OCI-LY7 (cell line): ENCODE measurements at regions not wholly inside any gene's neighbourhood (a gene's known extent, or its start where the extent isn't known, plus 50 kb on each side); places are given as distances from the start of the nearest gene placed in this dataset.

Source experiments
- BruUV-seq: library from RNA; stranded (reverse); fragments of 400-500 nt; replicated peaks from 2 replicates; lab custom pipeline; 2021; lab: Mats Ljungman, UMichigan
- CTCF ChIA-PET: fragments of 300-600 bp; sonication (Branson Sonifier 250); formaldehyde crosslinking; loops from one replicate; lab custom pipeline; 2022; ENCODE audit warnings: antibody characterized with exemption; ENCODE audit not compliant: unreplicated experiment; lab: Charles Lee
- POLR2A ChIA-PET: fragments of 300-600 bp; sonication (Branson Sonifier 250); formaldehyde crosslinking; loops from one replicate; lab custom pipeline; 2022; ENCODE audit warnings: antibody characterized with exemption; lab: Charles Lee
- DNase-seq: peaks from one replicate; pipeline ENCODE4 v3.0.0-alpha.2; 2015; ENCODE audit warnings: low spot score
- H2AFZ ChIP-seq: fragments of 200-600 bp; sonication (generic), shearing (Covaris generic); 2 replicates; pipeline ENCODE4 v1.6.1; 2014; ENCODE audit warnings: mild to moderate bottlenecking, antibody characterized with exemption, low read length, moderate library complexity
- H3K27ac ChIP-seq: fragments of 200-600 bp; sonication (generic); 2 replicates; pipeline ENCODE4 v1.5.1; 2014; ENCODE audit warnings: mixed run types, low read depth, mild to moderate bottlenecking, moderate library complexity, low read length, inconsistent platforms; ENCODE audit not compliant: poor library complexity, severe bottlenecking
- H3K36me3 ChIP-seq: fragments of 200-600 bp; sonication (generic); 2 replicates; pipeline ENCODE4 v1.6.1; 2014; ENCODE audit warnings: mild to moderate bottlenecking, antibody characterized with exemption, low read length, moderate library complexity, mixed read lengths; ENCODE audit not compliant: insufficient read depth
- H3K4me1 ChIP-seq: fragments of 200-600 bp; sonication (generic); 2 replicates; pipeline ENCODE4 v1.5.1; 2014; ENCODE audit warnings: mild to moderate bottlenecking, low read length; ENCODE audit not compliant: insufficient read depth, poor library complexity, severe bottlenecking
- H3K4me2 ChIP-seq: fragments of 200-600 bp; sonication (generic); 2 replicates; pipeline ENCODE4 v1.6.1; 2014; ENCODE audit warnings: mild to moderate bottlenecking, low read length
- H3K4me3 ChIP-seq: fragments of 200-600 bp; sonication (generic); 2 replicates; pipeline ENCODE4 v1.5.1; 2014; ENCODE audit warnings: mild to moderate bottlenecking, low read depth, low read length; ENCODE audit not compliant: poor library complexity, severe bottlenecking
- H3K79me2 ChIP-seq: fragments of 200-600 bp; sonication (generic); 2 replicates; pipeline ENCODE4 v1.6.1; 2016; ENCODE audit warnings: low read depth, mild to moderate bottlenecking, low read length, moderate library complexity, mixed read lengths; ENCODE audit not compliant: insufficient read depth
- H3K9me2 ChIP-seq: fragments of 200-600 bp; sonication (generic); 2 replicates; pipeline ENCODE4 v1.6.1; 2016; ENCODE audit warnings: mild to moderate bottlenecking, low read length, mixed read lengths; ENCODE audit not compliant: insufficient read depth
- H3K9me3 ChIP-seq: fragments of 200-600 bp; sonication (generic); 2 replicates; pipeline ENCODE4 v1.6.1; 2014; ENCODE audit warnings: mild to moderate bottlenecking, mixed run types, low read length, mixed read lengths
- H4K20me1 ChIP-seq: fragments of 200-600 bp; sonication (generic); 2 replicates; pipeline ENCODE4 v1.6.1; 2014; ENCODE audit warnings: mild to moderate bottlenecking, antibody characterized with exemption, low read length, moderate library complexity, mixed read lengths; ENCODE audit not compliant: insufficient read depth
- EZH2phosphoT487 ChIP-seq: fragments of 200-600 bp; sonication (generic); IDR thresholded peaks from 2 replicates; pipeline ENCODE4 v1.6.1; 2018; ENCODE audit warnings: low read depth, borderline replicate concordance, mild to moderate bottlenecking, mixed run types, antibody characterized with exemption, low read length, moderate library complexity, mixed read lengths
- intact Hi-C: fragments of 100-400 bp; cut with micrococcal nuclease; formaldehyde crosslinking; loops from one replicate; pipeline ENCODE4 v1.10.0; 2022; ENCODE audit not compliant: unreplicated experiment
- TF ChIP-seq, protein P1 (sequence below): fragments of 200-600 bp; sonication (generic); conservative IDR thresholded peaks from 2 replicates; pipeline ENCODE4 v1.5.1; 2014; ENCODE audit warnings: mild to moderate bottlenecking, antibody characterized with exemption, low read length, moderate library complexity, mixed read lengths

GRCh38 chr12:124620606-124621295 lies 53.3 kb upstream of the NCOR2 start:
- H3K79me2 ChIP-seq = no peaks in the 10 kb centered on the region
- no peaks in the 10 kb centered on the region for H3K4me1 ChIP-seq
- no peaks in the 10 kb centered on the region for H3K36me3 ChIP-seq
- H3K9me2 ChIP-seq = no peaks in the 10 kb centered on the region
- no peaks in the 10 kb centered on the region for H4K20me1 ChIP-seq
- no peak overlapping the region for H3K4me2 ChIP-seq
- TF ChIP-seq, protein P1, sequence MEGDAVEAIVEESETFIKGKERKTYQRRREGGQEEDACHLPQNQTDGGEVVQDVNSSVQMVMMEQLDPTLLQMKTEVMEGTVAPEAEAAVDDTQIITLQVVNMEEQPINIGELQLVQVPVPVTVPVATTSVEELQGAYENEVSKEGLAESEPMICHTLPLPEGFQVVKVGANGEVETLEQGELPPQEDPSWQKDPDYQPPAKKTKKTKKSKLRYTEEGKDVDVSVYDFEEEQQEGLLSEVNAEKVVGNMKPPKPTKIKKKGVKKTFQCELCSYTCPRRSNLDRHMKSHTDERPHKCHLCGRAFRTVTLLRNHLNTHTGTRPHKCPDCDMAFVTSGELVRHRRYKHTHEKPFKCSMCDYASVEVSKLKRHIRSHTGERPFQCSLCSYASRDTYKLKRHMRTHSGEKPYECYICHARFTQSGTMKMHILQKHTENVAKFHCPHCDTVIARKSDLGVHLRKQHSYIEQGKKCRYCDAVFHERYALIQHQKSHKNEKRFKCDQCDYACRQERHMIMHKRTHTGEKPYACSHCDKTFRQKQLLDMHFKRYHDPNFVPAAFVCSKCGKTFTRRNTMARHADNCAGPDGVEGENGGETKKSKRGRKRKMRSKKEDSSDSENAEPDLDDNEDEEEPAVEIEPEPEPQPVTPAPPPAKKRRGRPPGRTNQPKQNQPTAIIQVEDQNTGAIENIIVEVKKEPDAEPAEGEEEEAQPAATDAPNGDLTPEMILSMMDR = no peak
- ChIA-PET CTCF (no interaction called here), POLR2A (no interaction called here)
- intact Hi-C loops = no loop called here
- no peaks in the 10 kb centered on the region for H3K9me3 ChIP-seq
- H3K4me3 ChIP-seq = no peak overlapping the region
- no peak for DNase-seq
- BruUV-seq = no TSS peak
- no peak overlapping the region for H2AFZ ChIP-seq
- H3K27ac ChIP-seq = no peak overlapping the region

DNA sequence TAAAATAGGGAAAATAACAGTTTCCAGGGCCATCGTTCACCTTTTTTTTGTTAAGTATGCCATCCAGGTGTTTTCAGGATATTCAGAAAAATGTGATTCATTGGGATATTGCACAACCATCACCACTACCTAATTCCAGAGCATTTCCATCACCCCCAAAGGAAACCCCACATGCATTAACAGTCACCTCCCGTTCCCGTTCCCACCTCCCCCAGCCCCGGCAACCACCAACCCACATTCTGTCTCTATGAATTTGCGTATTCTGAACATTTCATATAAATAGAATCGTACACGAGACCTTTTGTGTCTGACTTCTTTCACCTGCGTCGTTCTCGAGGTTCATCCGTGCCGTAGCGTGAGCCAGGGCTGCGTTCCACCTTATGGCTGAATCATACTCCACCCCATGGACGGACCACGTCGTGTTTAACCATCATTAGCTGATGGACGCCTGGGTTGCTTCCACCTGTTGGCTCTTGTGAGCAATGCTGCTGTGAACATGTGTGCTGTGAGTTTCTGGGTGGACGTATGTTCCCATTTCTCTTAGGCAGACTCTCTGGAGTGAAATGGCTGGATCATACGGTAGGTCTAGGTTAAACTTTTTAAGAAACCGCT lies 51.0 kb upstream of the NCOR2 start:
- intact Hi-C loops = no loop called here
- BruUV-seq = no TSS peak
- POLR2A ChIA-PET = no interaction called here
- DNase-seq = no peak
- no peak overlapping the region for H3K4me2 ChIP-seq
- H2AFZ ChIP-seq = no peak overlapping the region
- H3K36me3 ChIP-seq = no peaks in the 10 kb centered on the region
- no peak overlapping the region for H3K27ac ChIP-seq
- TF ChIP-seq EZH2phosphoT487 = no peak
- TF ChIP-seq, protein P1 = no peak
- H3K4me1 ChIP-seq = no peaks in the 10 kb centered on the region
- no peaks in the 10 kb centered on the region for H4K20me1 ChIP-seq
- no peaks in the 10 kb centered on the region for H3K9me3 ChIP-seq
- CTCF ChIA-PET = no interaction called here
- H3K79me2 ChIP-seq = no peaks in the 10 kb centered on the region
- H3K9me2 ChIP-seq = no peaks in the 10 kb centered on the region
- no peak overlapping the region for H3K4me3 ChIP-seq

DNA sequence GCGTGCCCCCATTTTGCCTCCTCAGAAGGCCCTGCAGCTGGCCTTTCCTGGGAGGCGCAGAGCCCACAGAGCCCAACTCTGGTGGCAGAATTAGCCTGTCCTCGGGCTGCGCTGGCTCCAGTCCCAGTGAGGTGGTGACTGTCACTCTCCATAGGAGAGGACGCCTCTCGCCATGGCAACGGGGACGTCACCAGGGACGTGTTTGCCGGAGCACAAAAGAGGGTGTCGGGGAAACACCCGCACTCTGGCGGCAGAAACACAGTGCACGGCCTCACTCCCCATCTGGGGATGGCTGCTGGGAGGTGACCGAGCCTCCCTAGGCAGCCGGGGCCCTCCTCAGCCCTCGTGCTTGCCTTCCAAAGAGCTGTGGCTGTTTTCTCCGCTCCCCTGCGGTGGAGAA lies 50.2 kb upstream of the NCOR2 start:
- no peak for TF ChIP-seq EZH2phosphoT487
- TF ChIP-seq, protein P1 = no peak
- Histone ChIP-seq H3K4me3 (no peak overlapping the region), H3K9me3 (no peaks in the 10 kb centered on the region), H3K27ac (no peak overlapping the region), H3K4me2 (no peak overlapping the region), H3K4me1 (no peaks in the 10 kb centered on the region), H3K79me2 (no peaks in the 10 kb centered on the region), H3K9me2 (no peaks in the 10 kb centered on the region), H4K20me1 (no peaks in the 10 kb centered on the region), H2AFZ (no peak overlapping the region), H3K36me3 (no peaks in the 10 kb centered on the region)
- ChIA-PET POLR2A (no interaction called here), CTCF (no interaction called here)
- no TSS peak for BruUV-seq
- no peak for DNase-seq
- intact Hi-C loops = no loop called here
